SH-SY5Y (cell line): ENCODE measurements at regions not wholly inside any gene's neighbourhood (a gene's known extent, or its start where the extent isn't known, plus 50 kb on each side); places are given as distances from the start of the nearest gene placed in this dataset.

Experiments
- GATA2 ChIP-seq: IDR thresholded peaks from 2 replicates; pipeline ENCODE4 v1.6.1; 2011; ENCODE audit warnings: mild to moderate bottlenecking, low read depth, low read length
- GATA3 ChIP-seq: IDR thresholded peaks from 2 replicates; pipeline ENCODE4 v1.6.1; 2011; ENCODE audit warnings: low read depth, mild to moderate bottlenecking, low read length, moderate library complexity

GRCh38 chr5:110255194-110255593 lies 471.3 kb downstream of the TMEM232 start:
- TF ChIP-seq GATA2 (no peak), GATA3 (no peak)
